HepG2 (cell line): ENCODE measurements at regions not wholly inside any gene's neighbourhood (a gene's known extent, or its start where the extent isn't known, plus 50 kb on each side); places are given as distances from the start of the nearest gene placed in this dataset.
"Not testable (repeated sequence)": the region's sequence is repeated elsewhere in the genome, so short reads cannot be mapped to it uniquely, and the experiment has no call there.

Source experiments
- ATAC-seq: fragments of 200-7000 bp; cut with Tn5 transposase; 3 replicates; pipeline ENCODE4 v1.9.1; 2020; ENCODE audit warnings: mild to moderate bottlenecking, moderate library complexity
- BruUV-seq: library from RNA; stranded (reverse); fragments of 400-500 nt; replicated peaks from 2 replicates; lab custom pipeline; 2021; lab: Mats Ljungman, UMichigan
- CTCF ChIA-PET: fragments of 300-600 bp; formaldehyde crosslinking; extraction: SDS; loops from one replicate; lab custom pipeline; 2021; ENCODE audit warnings: low total read pairs, inconsistent platforms, low intra/inter-chr PET ratio; lab: Yijun Ruan, JAX
- POLR2A ChIA-PET: fragments of 350-600 bp; sonication (Branson Sonifier 250); formaldehyde crosslinking; loops from one replicate; lab custom pipeline; 2020; ENCODE audit warnings: antibody characterized with exemption, inconsistent platforms; lab: Yijun Ruan, JAX
- DNase-seq: peaks from one replicate; pipeline ENCODE4 v3.0.0-alpha.2; 2015; ENCODE audit warnings: low spot score
- FAIRE-seq: peaks from 3 replicates; lab custom pipeline; 2011; peaks lifted over from hg19 to GRCh38; lab: Jason Lieb, UNC
- H2AFZ ChIP-seq: one replicate; pipeline ENCODE4 v1.6.1; 2011; ENCODE audit warnings: low read length, inconsistent platforms
- H3K27ac ChIP-seq: fragments of 300-600 bp; 3 replicates; pipeline ENCODE4 v1.8.0; 2011; ENCODE audit warnings: mixed run types, mild to moderate bottlenecking, mixed read lengths, low read length, inconsistent platforms; ENCODE audit not compliant: insufficient read depth; ENCODE audit errors: extremely low read length
- H3K27me3 ChIP-seq, 2 experiments: fragments of 200-600 bp in 1 of 2; 2 replicates in 1 of 2; 3 replicates in 1 of 2; pipeline versions ENCODE4 v1.6.0 to v1.8.0; 2011; ENCODE audit warnings: low read length in 2 of 2, mild to moderate bottlenecking in 2 of 2, moderate library complexity in 2 of 2, inconsistent platforms in 1 of 2; ENCODE audit not compliant: insufficient read depth in 2 of 2, control insufficient read depth in 1 of 2
- H3K36me3 ChIP-seq, 2 experiments: fragments of 200-600 bp in 1 of 2; replicated peaks in 1 of 2; 2 replicates in 1 of 2; 3 replicates in 1 of 2; pipeline versions ENCODE4 v1.5.1 to v1.8.0; 2011; ENCODE audit warnings: low read length in 2 of 2, inconsistent platforms in 1 of 2; ENCODE audit not compliant: insufficient read depth in 2 of 2, control insufficient read depth in 1 of 2
- H3K4me1 ChIP-seq: 2 replicates; pipeline ENCODE4 v1.5.1; 2012; ENCODE audit warnings: low read length, inconsistent platforms; ENCODE audit not compliant: insufficient read depth
- H3K4me2 ChIP-seq: 2 replicates; pipeline ENCODE4 v1.6.0; 2011; ENCODE audit warnings: low read depth, low read length, inconsistent platforms
- H3K4me3 ChIP-seq, 3 experiments: fragments of 200-600 bp in 1 of 3; sonication (generic), shearing (Covaris generic) in 1 of 3; replicated peaks in 1 of 3; 2 replicates each; pipeline ENCODE4 v1.5.1; 2011 to 2016; ENCODE audit warnings: low read length in 3 of 3, inconsistent platforms in 2 of 3, low read depth in 2 of 3, mild to moderate bottlenecking in 2 of 3, control low read depth in 1 of 3, mixed read lengths in 1 of 3; ENCODE audit not compliant: insufficient read depth in 1 of 3
- H3K79me2 ChIP-seq: one replicate; pipeline ENCODE4 v1.6.1; 2011; ENCODE audit warnings: low read length, inconsistent platforms; ENCODE audit not compliant: insufficient read depth
- H3K9ac ChIP-seq: 2 replicates; pipeline ENCODE4 v1.6.0; 2011; ENCODE audit warnings: mild to moderate bottlenecking, low read depth, low read length, inconsistent platforms; ENCODE audit not compliant: insufficient read depth
- H3K9me3 ChIP-seq: 2 replicates; pipeline ENCODE4 v1.5.1; 2012; ENCODE audit warnings: mild to moderate bottlenecking, low read length
- H4K20me1 ChIP-seq: 2 replicates; pipeline ENCODE4 v1.6.0; 2011; ENCODE audit warnings: inconsistent platforms, mild to moderate bottlenecking, low read length, moderate library complexity; ENCODE audit not compliant: insufficient read depth
- ARNT2 ChIP-seq: sonication (generic); formaldehyde crosslinking; IDR thresholded peaks from 2 replicates; pipeline ENCODE4 v1.8.0; 2022; ENCODE audit warnings: mild to moderate bottlenecking, low read depth, missing genetic modification reagents, moderate library complexity
- CENPX ChIP-seq: sonication (generic); formaldehyde crosslinking; IDR thresholded peaks from 2 replicates; pipeline ENCODE4 v1.9.0; 2021; ENCODE audit warnings: mild to moderate bottlenecking, missing genetic modification reagents, moderate library complexity
- RXRA ChIP-seq: sonication (generic); formaldehyde crosslinking; IDR thresholded peaks from 2 replicates; pipeline ENCODE4 v1.5.1; 2020; ENCODE audit warnings: missing genetic modification reagents
- SYNCRIP ChIP-seq: fragments of 200-400 bp; formaldehyde crosslinking; IDR thresholded peaks from 2 replicates; pipeline ENCODE4 v1.6.1; 2018; ENCODE audit warnings: mild to moderate bottlenecking, low read depth, low read length; ENCODE audit not compliant: insufficient read depth
- WGBS: methylation state at CpG from one replicate; pipeline ENCODE4 v1.1.6; 2017; ENCODE audit warnings: low lambda C conversion rate; 5-methylcytosine and 5-hydroxymethylcytosine counted together
- in situ Hi-C: cut with HindIII; loops from 2 replicates; pipeline ENCODE4 v1.10.0; 2017; ENCODE audit warnings: low pct_unique_long_range_greater_than_20kb; ENCODE audit not compliant: extremely low pct_ligation_motif_present
- intact Hi-C: fragments of 100-400 bp; cut with micrococcal nuclease; formaldehyde crosslinking; loops from one replicate; pipeline ENCODE4 v1.10.0; 2022; ENCODE audit not compliant: unreplicated experiment

DNA sequence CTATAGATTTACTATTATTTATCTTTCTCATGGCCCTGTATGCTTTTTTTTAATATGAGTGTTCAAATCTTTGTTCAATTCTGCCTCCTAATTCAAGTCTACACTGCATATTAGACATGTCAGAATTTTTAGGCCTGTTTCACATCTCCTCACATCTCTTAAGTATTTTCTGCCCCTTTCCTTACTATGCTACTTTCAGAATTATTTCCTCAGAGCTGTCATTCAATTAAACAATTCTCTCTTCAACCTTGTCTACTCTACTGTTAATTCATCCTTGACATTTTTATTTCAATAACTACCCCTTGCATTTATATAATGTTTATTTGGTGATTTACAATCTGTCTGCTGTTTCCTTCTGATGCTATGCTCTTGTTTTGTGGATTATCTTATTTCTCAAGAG is 91.1 kb downstream of the CAPZA3 start (continued):
- no peak for TF ChIP-seq ARNT2 (CRISPR knock-in tag)

DNA sequence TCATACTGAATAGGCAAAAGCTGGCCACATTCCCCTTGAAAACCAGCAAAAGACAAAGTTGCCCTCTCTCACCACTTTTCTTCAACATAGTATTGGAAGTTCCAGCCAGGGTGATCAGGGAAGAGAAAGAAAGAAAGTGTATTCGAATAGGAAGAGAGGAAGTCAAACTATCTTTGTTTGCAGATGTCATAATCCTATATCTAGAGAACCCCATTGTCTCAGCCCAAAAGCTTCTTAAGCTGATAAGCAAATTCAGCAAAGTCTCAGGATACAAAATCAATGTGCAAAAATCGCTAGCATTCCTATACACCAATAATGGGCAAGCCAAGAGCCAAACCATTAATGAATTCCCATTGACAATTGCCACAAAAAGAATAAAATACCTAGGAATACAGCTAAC is 95.0 kb downstream of the CAPZA3 start:
- in situ Hi-C loops, BruUV-seq: not testable (repeated sequence)

DNA sequence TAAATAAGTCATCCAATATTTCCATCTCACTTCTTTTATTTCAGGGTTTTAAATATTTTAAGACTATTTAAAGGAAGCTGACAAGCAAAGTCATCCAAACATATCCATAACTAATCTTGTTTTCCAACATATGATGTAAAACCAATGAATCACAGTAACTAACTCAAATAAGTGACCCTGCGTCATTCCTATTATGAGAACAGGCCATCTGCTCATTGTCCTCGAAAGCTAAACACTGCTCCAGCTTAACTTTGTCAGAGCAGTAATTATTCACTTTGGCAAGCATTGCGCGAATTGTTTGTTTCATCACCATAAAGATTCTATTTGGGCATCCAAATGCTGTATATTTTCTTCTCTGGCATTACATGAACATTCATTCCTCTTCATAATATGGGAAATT is 99.1 kb downstream of the CAPZA3 start:
- in situ Hi-C loops (no loop called here), intact Hi-C loops (no loop called here)
- FAIRE-seq: no peak
- H3K9ac ChIP-seq: no peak overlapping the region
- H4K20me1 ChIP-seq: no peaks in the 10 kb centered on the region
- no peak for ATAC-seq
- POLR2A ChIA-PET: no interaction called here
- no peak overlapping the region for H3K27ac ChIP-seq
- no peak overlapping the region for H3K4me2 ChIP-seq
- no peaks in the 10 kb centered on the region for H3K9me3 ChIP-seq
- no peaks in the 10 kb centered on the region for H3K79me2 ChIP-seq
- no peaks in the 10 kb centered on the region for H3K36me3 ChIP-seq
- no peaks in the 10 kb centered on the region for H3K4me1 ChIP-seq
- H3K27me3 ChIP-seq: no peaks in the 10 kb centered on the region
- DNase-seq: no peak
- CTCF ChIA-PET: no interaction called here
- WGBS: 1% methylated on average over 4 of the region's 4 CpGs
- TF ChIP-seq SYNCRIP (no peak), RXRA (CRISPR knock-in tag) (no peak), CENPX (no peak)
- no TSS peak for BruUV-seq
- no peak overlapping the region for H3K4me3 ChIP-seq
- H2AFZ ChIP-seq: no peak overlapping the region

More for the DNA sequence above, 95.0 kb downstream of the CAPZA3 start:
- H3K4me1 ChIP-seq, H3K27ac ChIP-seq, H3K9me3 ChIP-seq, H3K36me3 ChIP-seq, H2AFZ ChIP-seq, POLR2A ChIA-PET, H3K9ac ChIP-seq, ATAC-seq, H4K20me1 ChIP-seq, H3K4me3 ChIP-seq, H3K27me3 ChIP-seq, H3K4me2 ChIP-seq, H3K79me2 ChIP-seq, FAIRE-seq, DNase-seq, CTCF ChIA-PET, intact Hi-C loops: not testable (repeated sequence)
- 0% methylated on average over 2 of the region's 2 CpGs for WGBS
